Spinal cord (tissue), 9 donors: ENCODE measurements at regions not wholly inside any gene's neighbourhood (a gene's known extent, or its start where the extent isn't known, plus 50 kb on each side); places are given as distances from the start of the nearest gene placed in this dataset.
A peak's percentile ranks its signal among the peaks of the same experiment; 100 is the strongest.
"Not testable (repeated sequence)": the region's sequence is repeated elsewhere in the genome, so short reads cannot be mapped to it uniquely, and the experiment has no call there.

Source experiments
- DNase-seq, 6 donors: peaks; one replicate each; pipeline versions ENCODE4 v3.0.0 to v3.0.0-alpha.2; 2013 to 2015; ENCODE audit warnings: low spot score in 6 of 6, low read depth in 4 of 6
- H3K27ac ChIP-seq: one replicate; pipeline ENCODE4 v1.5.1; 2013; ENCODE audit warnings: low read depth, low read length, control low read depth
- H3K27me3 ChIP-seq: one replicate; pipeline ENCODE4 v1.6.1; 2013; ENCODE audit warnings: low read length; ENCODE audit not compliant: control insufficient read depth, insufficient read depth
- H3K36me3 ChIP-seq: one replicate; pipeline ENCODE4 v1.6.1; 2013; ENCODE audit warnings: low read length; ENCODE audit not compliant: control insufficient read depth, insufficient read depth
- H3K4me1 ChIP-seq: one replicate; pipeline ENCODE4 v1.6.1; 2013; ENCODE audit warnings: low read length; ENCODE audit not compliant: control insufficient read depth, insufficient read depth
- H3K4me3 ChIP-seq: one replicate; pipeline ENCODE4 v1.5.1; 2013; ENCODE audit warnings: low read depth, low read length, control low read depth
- H3K9me3 ChIP-seq: one replicate; pipeline ENCODE4 v1.6.1; 2013; ENCODE audit warnings: low read length; ENCODE audit not compliant: control insufficient read depth, insufficient read depth
- WGBS: methylation state at CpG from one replicate; pipeline ENCODE4 v1.1.5; 2013; ENCODE audit warnings: missing lambda C conversion rate; ENCODE audit not compliant: insufficient coverage; 5-methylcytosine and 5-hydroxymethylcytosine counted together
- donor health status: healthy.

DNA sequence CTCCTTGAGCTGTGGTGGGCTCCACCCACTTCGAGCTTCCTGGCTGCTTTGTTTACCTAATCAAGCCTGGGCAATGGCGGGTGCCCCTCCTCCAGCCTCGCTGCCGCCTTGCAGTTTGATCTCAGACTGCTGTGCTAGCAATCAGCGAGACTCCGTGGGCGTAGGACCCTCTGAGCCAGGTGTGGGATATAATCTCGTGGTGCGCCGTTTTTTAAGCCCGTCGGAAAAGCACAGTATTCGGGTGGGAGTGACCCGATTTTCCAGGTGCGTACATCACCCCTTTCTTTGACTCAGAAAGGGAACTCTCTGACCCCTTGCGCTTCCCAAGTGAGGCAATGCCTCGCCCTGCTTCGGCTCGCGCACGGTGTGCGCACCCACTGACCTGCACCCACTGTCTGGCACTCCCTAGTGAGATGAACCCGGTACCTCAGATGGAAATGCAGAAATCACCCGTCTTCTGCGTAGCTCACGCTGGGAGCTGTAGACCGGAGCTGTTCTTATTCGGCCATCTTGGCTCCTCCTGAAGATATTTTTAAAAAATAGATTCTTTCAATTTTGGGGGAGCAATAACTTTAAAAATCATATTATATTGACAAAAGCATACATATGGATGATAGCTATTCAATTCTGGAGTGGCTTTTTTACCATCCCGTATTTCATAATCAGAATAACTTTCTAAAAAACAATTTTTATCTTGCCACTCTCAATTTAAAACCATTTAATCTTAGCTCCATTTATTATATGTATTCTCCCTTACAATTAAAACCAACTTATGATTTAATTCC, 517.5 kb upstream of the NUDT12 start:
- H3K27me3 ChIP-seq, H3K27ac ChIP-seq, H3K4me1 ChIP-seq, DNase-seq, H3K4me3 ChIP-seq, H3K9me3 ChIP-seq, H3K36me3 ChIP-seq: not testable (repeated sequence)
- 100% methylated on average over 3 of the region's 29 CpGs for WGBS

DNA sequence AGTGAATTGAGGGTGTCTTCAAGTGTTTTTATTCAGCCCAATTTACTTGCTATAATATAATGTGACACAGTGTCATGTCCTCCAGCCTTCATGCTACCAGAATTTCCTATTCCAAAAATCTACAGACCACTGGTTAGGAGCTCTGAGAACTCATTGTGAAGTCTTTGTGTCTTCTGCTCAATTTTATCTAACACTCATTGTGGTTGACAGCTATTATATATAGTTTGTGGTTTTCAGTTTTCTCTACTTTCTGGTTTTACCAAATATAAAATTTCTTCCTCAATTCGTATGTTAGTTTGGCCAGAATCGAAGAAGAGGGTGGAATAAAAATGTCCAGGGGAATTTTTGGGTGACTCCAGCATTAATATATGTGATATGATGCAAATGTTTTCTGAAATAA, 509.3 kb upstream of the NUDT12 start:
- no peak overlapping the region for H3K27ac ChIP-seq
- no peaks in the 10 kb centered on the region for H3K27me3 ChIP-seq
- no peaks in the 10 kb centered on the region for H3K36me3 ChIP-seq
- no peaks in the 10 kb centered on the region for H3K4me1 ChIP-seq
- no CpG with 5 or more reads among the region's 2 CpGs for WGBS
- H3K4me3 ChIP-seq = no peak overlapping the region
- no peaks in the 10 kb centered on the region for H3K9me3 ChIP-seq
- no peak for DNase-seq

DNA sequence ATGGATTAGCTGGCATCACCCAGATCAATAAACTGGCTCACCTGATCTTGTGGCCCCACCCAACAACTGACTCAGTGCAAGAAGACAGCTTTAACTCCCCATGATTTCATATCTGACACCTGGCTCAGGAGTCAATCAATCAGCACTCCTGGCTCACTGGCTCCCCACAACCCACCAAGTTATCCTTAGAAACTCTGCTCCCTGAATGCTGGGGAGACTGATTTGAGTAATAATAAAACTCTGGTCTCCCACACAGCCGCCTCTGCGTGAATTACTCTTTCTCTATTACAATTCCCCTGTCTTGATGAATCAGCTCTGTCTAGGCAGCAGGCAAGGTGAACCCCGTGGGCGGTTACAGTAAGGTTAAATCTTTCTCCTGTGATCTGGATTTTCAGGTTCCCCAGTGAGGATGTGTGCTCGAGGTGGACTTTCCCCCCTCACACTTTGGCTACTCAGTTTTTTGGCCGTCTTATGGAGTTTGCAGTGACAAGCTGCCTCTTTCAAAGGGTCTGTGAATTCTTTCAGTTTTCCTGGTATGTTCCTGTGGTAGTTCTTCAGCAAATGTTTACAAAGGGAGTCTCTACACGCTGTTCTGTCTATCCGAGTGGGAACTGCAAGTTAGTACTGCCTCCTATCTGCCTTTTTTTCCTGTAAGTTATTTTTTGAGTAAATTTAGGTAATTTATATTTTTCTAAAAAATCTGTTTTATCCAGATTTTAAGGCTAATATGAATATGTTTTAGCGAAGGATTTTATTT, 500.2 kb upstream of the NUDT12 start:
- no peaks in the 10 kb centered on the region for H3K9me3 ChIP-seq
- no peaks in the 10 kb centered on the region for H3K4me1 ChIP-seq
- H3K27me3 ChIP-seq = no peaks in the 10 kb centered on the region
- DNase-seq = no peak
- WGBS = 92% methylated on average over 2 of the region's 9 CpGs
- H3K4me3 ChIP-seq = no peak overlapping the region
- no peak overlapping the region for H3K27ac ChIP-seq
- H3K36me3 ChIP-seq = no peaks in the 10 kb centered on the region

DNA sequence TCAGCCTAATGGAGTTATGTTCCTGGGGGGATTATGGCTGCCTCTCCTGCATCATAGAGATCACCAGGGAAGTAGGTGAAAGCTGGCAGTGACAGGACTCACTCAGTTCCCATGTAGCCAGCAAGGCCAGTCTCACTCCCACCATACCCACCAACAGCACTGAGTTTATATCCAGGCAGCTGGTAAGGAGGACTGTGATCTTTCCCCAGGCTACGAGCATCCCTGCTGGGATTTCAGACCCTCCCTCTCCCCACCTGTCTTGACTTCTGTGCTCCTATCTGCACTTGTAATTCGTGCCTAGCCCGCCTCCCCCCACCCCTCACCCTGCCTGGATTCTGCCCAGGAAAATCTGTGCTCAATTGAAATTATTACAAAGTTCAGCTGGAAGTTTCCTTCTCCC, 499.1 kb upstream of the NUDT12 start:
- H3K4me1 ChIP-seq = no peaks in the 10 kb centered on the region
- H3K27ac ChIP-seq = no peak overlapping the region
- no peaks in the 10 kb centered on the region for H3K27me3 ChIP-seq
- H3K9me3 ChIP-seq = no peaks in the 10 kb centered on the region
- H3K36me3 ChIP-seq = no peaks in the 10 kb centered on the region
- no peak for DNase-seq
- 63% methylated on average over 1 of the region's 3 CpGs for WGBS
- no peak overlapping the region for H3K4me3 ChIP-seq

DNA sequence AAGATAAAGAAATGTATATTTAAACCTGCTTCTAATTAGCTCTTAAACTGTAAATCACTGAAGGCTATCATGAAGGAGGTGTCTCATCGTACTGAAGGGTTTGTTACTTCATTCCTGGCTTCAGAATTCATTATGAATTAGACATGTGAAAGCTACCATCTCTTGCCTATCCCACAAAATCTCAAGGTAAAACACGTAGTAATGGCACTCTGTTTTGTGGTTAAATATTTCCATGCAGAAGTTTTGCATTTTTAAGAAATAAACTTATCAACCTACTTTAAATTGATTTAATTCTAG, 490.7 kb upstream of the NUDT12 start:
- H3K4me3 ChIP-seq = no peak overlapping the region
- H3K27me3 ChIP-seq = no peaks in the 10 kb centered on the region
- no peaks in the 10 kb centered on the region for H3K36me3 ChIP-seq
- H3K9me3 ChIP-seq = no peaks in the 10 kb centered on the region
- no CpG with 5 or more reads among the region's 2 CpGs for WGBS
- H3K4me1 ChIP-seq = no peaks in the 10 kb centered on the region
- no peak for DNase-seq
- no peak overlapping the region for H3K27ac ChIP-seq

DNA sequence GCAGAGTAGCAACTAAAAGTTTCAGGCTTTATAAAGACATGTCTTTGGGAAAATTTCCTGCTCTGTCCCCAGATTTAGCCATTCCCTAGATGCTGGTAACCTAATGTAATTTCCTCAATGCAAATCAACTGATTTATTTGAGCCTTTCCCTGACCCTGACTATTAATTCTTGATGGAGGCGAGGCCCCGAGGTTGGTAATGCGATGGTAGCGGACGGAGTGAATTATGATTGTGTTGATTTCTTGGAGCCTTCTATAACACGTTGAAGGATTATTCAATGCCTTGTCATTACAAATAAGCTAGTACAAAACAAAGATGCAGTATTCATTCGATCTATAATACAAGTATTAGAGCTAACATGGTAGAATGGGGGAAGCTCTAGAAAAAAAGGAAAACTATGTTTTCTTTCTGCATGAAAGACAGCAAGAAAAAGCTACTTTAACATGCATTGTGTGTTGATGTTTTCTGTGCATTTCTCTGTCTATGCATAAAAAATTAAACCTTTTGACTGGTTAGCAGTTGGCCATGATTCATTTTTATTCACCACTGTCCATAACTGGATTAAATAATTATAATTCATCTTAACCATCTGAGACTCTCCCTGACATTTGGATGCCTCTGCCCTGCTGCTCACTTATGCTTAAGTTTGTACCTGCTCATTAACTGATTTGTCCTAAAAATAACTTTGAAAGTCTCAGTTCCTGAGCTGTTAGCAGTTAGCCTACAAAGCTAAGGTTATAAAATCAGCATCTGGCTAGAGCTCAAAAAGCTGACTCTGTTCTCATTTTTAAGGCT, 490.2 kb upstream of the NUDT12 start:
- no peaks in the 10 kb centered on the region for H3K9me3 ChIP-seq
- no CpG with 5 or more reads among the region's 7 CpGs for WGBS
- H3K4me3 ChIP-seq = no peak overlapping the region
- no peaks in the 10 kb centered on the region for H3K36me3 ChIP-seq
- H3K27ac ChIP-seq = no peak overlapping the region
- no peaks in the 10 kb centered on the region for H3K27me3 ChIP-seq
- no peak for DNase-seq
- no peaks in the 10 kb centered on the region for H3K4me1 ChIP-seq

DNA sequence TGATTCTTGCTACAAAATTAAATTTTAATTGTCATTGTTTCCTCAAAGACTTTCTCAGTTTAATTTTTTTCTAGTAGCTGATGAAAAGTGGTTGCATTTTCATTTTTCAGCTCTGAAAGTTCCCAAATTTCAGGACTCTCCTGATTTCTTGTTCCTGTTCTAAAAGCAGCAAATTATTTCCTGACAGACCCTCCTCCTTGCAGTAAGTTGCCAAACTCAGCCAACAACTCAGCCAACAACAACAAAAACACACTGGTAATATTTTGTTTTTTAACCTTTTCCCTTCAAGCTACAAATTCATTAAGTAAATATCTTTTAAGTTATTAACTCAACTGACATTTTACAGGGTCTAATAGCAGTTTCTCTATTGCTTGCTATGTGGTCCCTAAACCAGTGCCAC, 487.8 kb upstream of the NUDT12 start:
- no peak overlapping the region for H3K4me3 ChIP-seq
- no peaks in the 10 kb centered on the region for H3K27me3 ChIP-seq
- H3K27ac ChIP-seq = no peak overlapping the region
- no peaks in the 10 kb centered on the region for H3K9me3 ChIP-seq
- H3K36me3 ChIP-seq = no peaks in the 10 kb centered on the region
- peak in 1 of 6 donors; percentile 11 for DNase-seq
- no peaks in the 10 kb centered on the region for H3K4me1 ChIP-seq

DNA sequence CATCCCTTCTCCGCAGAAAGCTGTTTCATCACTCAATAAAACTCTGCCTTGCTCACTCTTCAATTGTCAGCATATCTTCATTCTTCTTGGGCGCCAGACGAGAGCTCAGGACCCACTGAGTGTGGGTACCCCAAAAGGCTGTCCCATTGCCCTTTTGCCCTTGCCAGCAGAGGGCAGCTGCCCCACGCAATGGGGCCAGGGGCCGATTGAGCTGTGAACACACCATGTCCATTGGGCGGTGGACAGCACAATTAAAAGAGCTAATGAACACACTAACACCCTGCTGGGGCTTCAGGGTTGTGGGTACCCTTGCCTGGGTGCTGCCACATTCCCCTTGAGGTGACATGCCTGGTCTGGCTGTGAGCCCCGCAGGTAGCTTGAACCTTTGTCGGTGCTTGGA, 487.2 kb upstream of the NUDT12 start:
- DNase-seq = no peak
- no peak overlapping the region for H3K27ac ChIP-seq
- no peaks in the 10 kb centered on the region for H3K36me3 ChIP-seq
- 92% methylated on average over 6 of the region's 8 CpGs for WGBS
- H3K4me3 ChIP-seq = no peak overlapping the region
- H3K27me3 ChIP-seq = no peaks in the 10 kb centered on the region
- no peaks in the 10 kb centered on the region for H3K4me1 ChIP-seq
- no peaks in the 10 kb centered on the region for H3K9me3 ChIP-seq

DNA sequence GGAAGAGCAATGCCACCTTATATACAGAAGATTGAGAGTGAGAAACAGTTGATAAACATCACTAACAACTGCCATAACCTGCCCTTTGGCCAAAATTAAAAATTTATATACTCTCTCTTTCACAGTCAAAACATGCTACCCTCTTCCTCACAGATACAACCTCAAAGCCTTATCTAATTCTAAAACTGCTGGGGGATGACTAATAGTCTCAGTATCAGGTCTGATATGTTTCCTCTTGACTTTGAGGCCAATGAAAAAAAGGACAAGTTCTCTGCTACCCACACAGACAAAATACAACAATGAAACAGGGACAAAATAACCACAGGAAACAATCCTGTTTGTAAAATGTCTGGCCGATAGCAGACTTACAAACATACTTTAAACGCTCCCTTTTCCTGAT, 485.6 kb upstream of the NUDT12 start:
- no peaks in the 10 kb centered on the region for H3K9me3 ChIP-seq
- H3K36me3 ChIP-seq = no peaks in the 10 kb centered on the region
- H3K27ac ChIP-seq = no peak overlapping the region
- no CpG with 5 or more reads among the region's 2 CpGs for WGBS
- no peak for DNase-seq
- H3K4me1 ChIP-seq = no peaks in the 10 kb centered on the region
- H3K4me3 ChIP-seq = no peak overlapping the region
- no peaks in the 10 kb centered on the region for H3K27me3 ChIP-seq

DNA sequence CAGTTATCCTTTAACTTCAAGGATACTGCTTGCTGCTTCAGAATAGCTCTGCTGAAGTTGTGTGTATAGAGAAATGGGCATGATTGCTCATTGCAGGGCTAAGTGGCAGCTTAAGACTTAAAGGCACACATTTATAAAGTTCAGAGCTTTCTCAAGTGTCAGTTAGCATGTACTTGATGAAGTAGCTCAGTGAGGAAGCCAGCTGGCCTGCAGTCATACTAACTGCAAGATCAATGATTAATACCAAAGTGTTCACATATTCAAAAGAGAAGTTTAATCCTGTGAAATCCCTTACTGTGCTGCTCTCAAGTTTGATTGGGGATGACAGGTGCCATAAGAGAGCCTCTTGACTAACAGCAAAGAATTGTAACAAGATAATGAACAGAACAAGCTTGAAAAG, 483.4 kb upstream of the NUDT12 start:
- H3K4me1 ChIP-seq = no peaks in the 10 kb centered on the region
- H3K27ac ChIP-seq = no peak overlapping the region
- no peaks in the 10 kb centered on the region for H3K9me3 ChIP-seq
- H3K36me3 ChIP-seq = no peaks in the 10 kb centered on the region
- no peaks in the 10 kb centered on the region for H3K27me3 ChIP-seq
- no peak overlapping the region for H3K4me3 ChIP-seq
- no peak for DNase-seq
